HG02642 (cell line): ENCODE measurements at regions not wholly inside any gene's neighbourhood (a gene's known extent, or its start where the extent isn't known, plus 50 kb on each side); places are given as distances from the start of the nearest gene placed in this dataset.

Experiments used
- ATAC-seq: cut with Tn5 transposase; IDR thresholded peaks from one replicate; pipeline ENCODE4 v1.9.1; 2021; ENCODE audit warnings: mild to moderate bottlenecking; ENCODE audit not compliant: unreplicated experiment, poor library complexity

GRCh38 chrX:35741142-35741541 lies 57.0 kb upstream of the MAGEB16 start:
- no peak for ATAC-seq

GRCh38 chrX:35743331-35743730 lies 54.8 kb upstream of the MAGEB16 start:
- ATAC-seq, result no peak
